ENCODE measurements at regions not wholly inside any gene's neighbourhood (a gene's known extent, or its start where the extent isn't known, plus 50 kb on each side); places are given as distances from the start of the nearest gene placed in this dataset.

- no peak for TF ChIP-seq TBP (IDR thresholded peaks at IDR 0.05; ENCODE audit: low read depth, low read length)
- TF ChIP-seq, protein P1, sequence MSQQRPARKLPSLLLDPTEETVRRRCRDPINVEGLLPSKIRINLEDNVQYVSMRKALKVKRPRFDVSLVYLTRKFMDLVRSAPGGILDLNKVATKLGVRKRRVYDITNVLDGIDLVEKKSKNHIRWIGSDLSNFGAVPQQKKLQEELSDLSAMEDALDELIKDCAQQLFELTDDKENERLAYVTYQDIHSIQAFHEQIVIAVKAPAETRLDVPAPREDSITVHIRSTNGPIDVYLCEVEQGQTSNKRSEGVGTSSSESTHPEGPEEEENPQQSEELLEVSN (IDR thresholded peaks at IDR 0.05), result no peak
- no peak for TF ChIP-seq ATF3 (IDR thresholded peaks at IDR 0.05; ENCODE audit: insufficient read depth, low read depth, low read length)
- no peak for TF ChIP-seq JUN (IDR thresholded peaks at IDR 0.05; ENCODE audit: low read depth, low read length)
- no peak for TF ChIP-seq GABPA (IDR thresholded peaks at IDR 0.05; ENCODE audit: borderline replicate concordance, insufficient read depth, low read length)
- TF ChIP-seq POLR2A (IDR thresholded peaks at IDR 0.05; ENCODE audit: control extremely low read depth in 1 of 2, low read depth in 2 of 2, low read length in 2 of 2), result no peak
Observed at GRCh38 chr6:150494241-150494640, 105.4 kb upstream of the PLEKHG1 start (continued).

Measured in H1 (cell line).